GM11168 (cell line): ENCODE measurements at regions not wholly inside any gene's neighbourhood (a gene's known extent, or its start where the extent isn't known, plus 50 kb on each side); places are given as distances from the start of the nearest gene placed in this dataset.

Source experiments
- in situ Hi-C: fragments of 300-500 bp; cut with MboI; formaldehyde crosslinking; loops from one replicate; pipeline ENCODE4 v1.12.0; 2022; ENCODE audit warnings: low sequenced_read_pairs; ENCODE audit not compliant: unreplicated experiment

- in situ Hi-C loops = no loop called here
Measured at GRCh38 chr6:41467627-41468404, 78.4 kb upstream of the FOXP4 start.

GRCh38 chr6:41469156-41470028 is 76.8 kb upstream of the FOXP4 start:
- in situ Hi-C loops = loop anchor here (10.0 kb wide), 1 partner anchor 105 kb away; no protein-coding TSS in a partner anchor

- in situ Hi-C loops = loop anchor here (10.0 kb wide), 1 partner anchor 105 kb away; no protein-coding TSS in a partner anchor
Measured at GRCh38 chr6:41470029-41470330, 76.2 kb upstream of the FOXP4 start.

- in situ Hi-C loops = loop anchor here (10.0 kb wide), 1 partner anchor 104 kb away; no protein-coding TSS in a partner anchor
Measured at GRCh38 chr6:41470331-41471063, 75.7 kb upstream of the FOXP4 start.

- in situ Hi-C loops = loop anchor here (10.0 kb wide), 1 partner anchor 104 kb away; no protein-coding TSS in a partner anchor
Measured at GRCh38 chr6:41471064-41471895, 74.9 kb upstream of the FOXP4 start.

- in situ Hi-C loops = loop anchor here (10.0 kb wide), 1 partner anchor 100 kb away; no protein-coding TSS in a partner anchor
Measured at GRCh38 chr6:41474213-41474933, 71.8 kb upstream of the FOXP4 start.

- in situ Hi-C loops = loop anchor here (10.0 kb wide), 1 partner anchor 100 kb away; no protein-coding TSS in a partner anchor
Measured at GRCh38 chr6:41475164-41475563, 71.0 kb upstream of the FOXP4 start.

- in situ Hi-C loops = loop anchor here (10.0 kb wide), 1 partner anchor 99 kb away; no protein-coding TSS in a partner anchor
Measured at GRCh38 chr6:41475737-41476357, 70.3 kb upstream of the FOXP4 start.

- in situ Hi-C loops = loop anchor here (10.0 kb wide), 1 partner anchor 98 kb away; no protein-coding TSS in a partner anchor
Measured at GRCh38 chr6:41476401-41476800, 69.8 kb upstream of the FOXP4 start.

- in situ Hi-C loops = loop anchor here (10.0 kb wide), 1 partner anchor 97 kb away; no protein-coding TSS in a partner anchor
Measured at GRCh38 chr6:41477572-41477971, 68.6 kb upstream of the FOXP4 start.

GRCh38 chr6:41483943-41484342 is 62.2 kb upstream of the FOXP4 start:
- in situ Hi-C loops = no loop called here

GRCh38 chr6:41487860-41488432 is 58.2 kb upstream of the FOXP4 start:
- in situ Hi-C loops = no loop called here

- in situ Hi-C loops = no loop called here
Measured at GRCh38 chr6:41488433-41489119, 57.6 kb upstream of the FOXP4 start.

- in situ Hi-C loops = no loop called here
Measured at GRCh38 chr6:41489120-41489851, 56.9 kb upstream of the FOXP4 start.

- in situ Hi-C loops = no loop called here
Measured at GRCh38 chr6:41492261-41492891, 53.8 kb upstream of the FOXP4 start.
